Effector memory CD8-positive, alpha-beta T cell (primary cell): ENCODE measurements at regions not wholly inside any gene's neighbourhood (a gene's known extent, or its start where the extent isn't known, plus 50 kb on each side); places are given as distances from the start of the nearest gene placed in this dataset.
"Not testable (repeated sequence)": the region's sequence is repeated elsewhere in the genome, so short reads cannot be mapped to it uniquely, and the experiment has no call there.

Experiments
- ATAC-seq: fragments of 150-1000 bp; cut with Tn5 transposase; replicated peaks from 2 replicates; pipeline ENCODE4 v1.10.0; 2021; ENCODE audit warnings: mild to moderate bottlenecking, moderate library complexity
- DNase-seq, 3 experiments: peaks; one replicate each; pipeline ENCODE4 v3.0.0; 2021
- H3K27ac Mint-ChIP-seq, 2 donors: one replicate each; pipeline ENCODE4 v1.8.0; 2022; ENCODE audit warnings: mild to moderate bottlenecking in 2 of 2, mixed read lengths in 2 of 2, moderate library complexity in 2 of 2
- H3K27me3 Mint-ChIP-seq, 2 donors: one replicate each; pipeline ENCODE4 v1.8.0; 2022; ENCODE audit warnings: mixed read lengths in 2 of 2
- H3K36me3 Mint-ChIP-seq: one replicate; pipeline ENCODE4 v1.8.0; 2022; ENCODE audit warnings: mild to moderate bottlenecking, moderate library complexity, mixed read lengths; ENCODE audit not compliant: insufficient read depth
- H3K4me1 Mint-ChIP-seq, 2 donors: one replicate each; pipeline ENCODE4 v1.8.0; 2022; ENCODE audit warnings: low read depth in 2 of 2, mixed read lengths in 2 of 2
- H3K4me3 Mint-ChIP-seq, 2 donors: one replicate each; pipeline ENCODE4 v1.8.0; 2022; ENCODE audit warnings: mild to moderate bottlenecking in 2 of 2, mixed read lengths in 2 of 2, moderate library complexity in 2 of 2
- H3K9me3 Mint-ChIP-seq, 2 donors: one replicate each; pipeline ENCODE4 v1.8.0; 2022; ENCODE audit warnings: mixed read lengths in 2 of 2

DNA sequence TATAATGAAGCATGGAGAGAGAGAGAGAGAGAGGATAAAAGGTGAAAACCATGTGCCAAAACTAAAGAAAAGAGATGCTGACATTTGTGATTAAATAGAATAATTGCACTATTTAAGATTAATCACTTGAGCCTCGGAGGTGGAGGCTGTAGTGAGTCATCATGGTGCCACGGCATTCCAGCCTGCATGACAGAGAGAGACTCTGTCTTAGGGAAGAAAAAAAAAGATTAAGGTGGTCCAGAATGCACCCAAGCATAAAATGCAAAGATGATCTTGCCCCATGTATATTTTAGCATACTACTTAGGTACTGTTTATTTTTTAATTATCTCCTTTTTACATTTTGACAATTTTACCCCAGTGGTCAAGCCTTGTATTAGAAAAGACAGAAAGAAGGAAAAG is 742.5 kb downstream of the SPATA31A1 start:
- not testable (repeated sequence) for H3K4me1 Mint-ChIP-seq, H3K4me3 Mint-ChIP-seq, ATAC-seq, H3K27ac Mint-ChIP-seq, DNase-seq, H3K9me3 Mint-ChIP-seq, H3K36me3 Mint-ChIP-seq, H3K27me3 Mint-ChIP-seq

DNA sequence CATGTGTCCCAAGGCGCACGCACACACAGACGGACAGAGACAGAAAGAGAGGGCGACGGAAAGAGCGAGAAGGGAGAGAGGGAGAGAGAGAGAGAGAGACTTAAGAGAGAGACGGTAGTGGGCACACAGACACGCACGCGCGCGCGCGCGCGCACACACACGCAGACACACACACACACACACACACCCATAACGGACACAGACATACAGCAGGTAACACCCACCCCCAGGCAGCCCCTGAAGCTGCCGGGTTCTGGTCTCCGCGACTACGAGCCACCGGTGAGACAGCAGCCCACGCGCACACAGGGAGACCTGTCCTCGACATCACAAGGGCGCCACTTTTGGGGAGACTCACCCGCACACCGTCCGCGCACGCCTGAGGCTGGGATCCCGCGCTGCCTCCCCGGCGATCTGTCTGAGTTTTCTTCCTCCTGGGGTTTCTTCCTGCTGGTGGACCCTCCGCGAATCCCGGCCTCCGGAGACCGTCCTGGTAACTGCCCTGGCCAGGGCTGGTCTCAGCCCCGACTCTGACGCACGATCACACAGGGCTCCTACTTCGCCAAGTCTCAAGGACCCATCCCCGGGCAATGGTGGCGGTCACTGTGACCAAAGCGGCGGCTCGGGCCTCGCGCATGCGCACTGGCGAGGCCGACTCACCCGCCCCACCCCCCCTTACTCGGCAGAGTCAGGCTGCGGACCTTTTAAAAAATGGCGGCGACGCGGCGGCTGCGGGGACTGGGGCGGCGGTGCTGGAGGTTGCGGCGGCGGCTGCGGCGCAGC is 750.7 kb downstream of the SPATA31A1 start:
- H3K27me3 Mint-ChIP-seq, H3K4me1 Mint-ChIP-seq, H3K36me3 Mint-ChIP-seq, H3K9me3 Mint-ChIP-seq: not testable (repeated sequence)
- Mint-ChIP-seq H3K27ac (peak overlapping the region; percentile 79 to 89), H3K4me3 (peak overlapping the region; percentile 82 to 86)
- peak; percentile 82 for ATAC-seq
- DNase-seq, result peak; percentile 9 to 15 (median 10)

- not testable (repeated sequence) for H3K4me1 Mint-ChIP-seq, H3K9me3 Mint-ChIP-seq, H3K36me3 Mint-ChIP-seq, H3K27me3 Mint-ChIP-seq, ATAC-seq, DNase-seq, H3K27ac Mint-ChIP-seq, H3K4me3 Mint-ChIP-seq
These were observed 751.3 kb downstream of the SPATA31A1 start for GRCh38 chr9:40106783-40107248.

- not testable (repeated sequence) for H3K9me3 Mint-ChIP-seq, H3K4me1 Mint-ChIP-seq, ATAC-seq, H3K27ac Mint-ChIP-seq, H3K36me3 Mint-ChIP-seq, H3K27me3 Mint-ChIP-seq, H3K4me3 Mint-ChIP-seq, DNase-seq
These were observed 751.8 kb downstream of the SPATA31A1 start for GRCh38 chr9:40107251-40107650.

GRCh38 chr9:40108465-40108864 is 753.0 kb downstream of the SPATA31A1 start:
- H3K4me1 Mint-ChIP-seq, H3K27ac Mint-ChIP-seq, DNase-seq, H3K27me3 Mint-ChIP-seq, H3K4me3 Mint-ChIP-seq, H3K36me3 Mint-ChIP-seq, H3K9me3 Mint-ChIP-seq: not testable (repeated sequence)
- ATAC-seq, result peak; percentile 55

DNA sequence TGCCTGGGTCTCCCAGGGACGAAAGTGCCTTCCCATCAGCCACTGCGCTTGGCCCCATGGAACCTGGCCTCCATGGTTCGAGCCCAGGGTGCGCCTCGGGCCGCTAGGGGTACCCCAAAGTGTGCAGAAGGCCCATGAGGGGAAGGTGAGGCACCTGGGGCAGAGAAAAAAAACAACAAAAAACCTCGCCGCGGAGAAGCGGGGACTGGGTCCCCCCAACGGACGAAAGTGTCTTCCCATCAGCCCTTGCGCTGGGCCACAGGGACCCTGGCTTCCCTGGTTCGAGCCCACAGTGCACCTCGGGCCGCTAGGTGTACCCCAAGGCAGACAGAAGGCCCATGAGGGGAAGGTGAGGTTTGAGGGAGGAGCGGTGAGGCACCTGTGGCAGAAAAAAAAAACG is 755.3 kb downstream of the SPATA31A1 start:
- DNase-seq, ATAC-seq, H3K4me1 Mint-ChIP-seq, H3K4me3 Mint-ChIP-seq, H3K9me3 Mint-ChIP-seq, H3K27me3 Mint-ChIP-seq, H3K36me3 Mint-ChIP-seq: not testable (repeated sequence)
- peak overlapping the region in 1 of 2 donors; percentile 68 for H3K27ac Mint-ChIP-seq

- H3K9me3 Mint-ChIP-seq, H3K27ac Mint-ChIP-seq, DNase-seq, H3K4me1 Mint-ChIP-seq, H3K27me3 Mint-ChIP-seq, H3K36me3 Mint-ChIP-seq, ATAC-seq, H3K4me3 Mint-ChIP-seq: not testable (repeated sequence)
These were observed 756.1 kb downstream of the SPATA31A1 start for GRCh38 chr9:40111571-40111970.

DNA sequence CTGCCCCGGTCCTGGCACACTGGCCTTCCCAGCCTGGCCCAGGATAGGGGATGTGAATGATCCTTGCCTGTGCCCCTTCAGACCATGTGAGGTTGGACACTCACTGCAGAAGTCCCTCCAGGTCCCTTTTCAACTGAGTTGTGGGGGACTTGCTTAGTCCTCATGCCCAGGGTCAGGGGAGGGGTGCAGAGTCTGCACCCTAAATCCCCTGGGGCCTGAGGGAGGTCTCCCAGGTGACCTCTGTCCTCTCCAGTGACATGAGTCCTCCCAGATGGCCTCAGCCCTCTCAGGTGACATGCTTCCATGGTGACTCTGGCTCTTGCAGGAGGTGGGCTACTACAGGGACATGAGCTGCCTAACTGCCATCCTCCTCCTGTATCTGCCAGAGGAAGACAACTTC is 775.1 kb downstream of the SPATA31A1 start:
- H3K4me3 Mint-ChIP-seq, H3K4me1 Mint-ChIP-seq, DNase-seq, H3K36me3 Mint-ChIP-seq, ATAC-seq, H3K27ac Mint-ChIP-seq, H3K9me3 Mint-ChIP-seq, H3K27me3 Mint-ChIP-seq: not testable (repeated sequence)

GRCh38 chr9:40169204-40169603 is 813.7 kb downstream of the SPATA31A1 start:
- H3K9me3 Mint-ChIP-seq, ATAC-seq, H3K36me3 Mint-ChIP-seq, DNase-seq, H3K27ac Mint-ChIP-seq, H3K27me3 Mint-ChIP-seq, H3K4me3 Mint-ChIP-seq, H3K4me1 Mint-ChIP-seq: not testable (repeated sequence)

GRCh38 chr9:40173316-40173715 is 817.8 kb downstream of the SPATA31A1 start:
- H3K9me3 Mint-ChIP-seq, H3K4me1 Mint-ChIP-seq, H3K36me3 Mint-ChIP-seq, H3K27ac Mint-ChIP-seq, H3K4me3 Mint-ChIP-seq, DNase-seq, ATAC-seq, H3K27me3 Mint-ChIP-seq: not testable (repeated sequence)

GRCh38 chr9:40174035-40174434 is 818.6 kb downstream of the SPATA31A1 start:
- DNase-seq, H3K27me3 Mint-ChIP-seq, H3K4me3 Mint-ChIP-seq, H3K36me3 Mint-ChIP-seq, ATAC-seq, H3K4me1 Mint-ChIP-seq, H3K27ac Mint-ChIP-seq, H3K9me3 Mint-ChIP-seq: not testable (repeated sequence)

GRCh38 chr9:40177403-40177802 is 821.9 kb downstream of the SPATA31A1 start:
- H3K4me3 Mint-ChIP-seq, H3K27me3 Mint-ChIP-seq, DNase-seq, H3K9me3 Mint-ChIP-seq, ATAC-seq, H3K36me3 Mint-ChIP-seq, H3K4me1 Mint-ChIP-seq, H3K27ac Mint-ChIP-seq: not testable (repeated sequence)

GRCh38 chr9:40191403-40191802 is 835.9 kb downstream of the SPATA31A1 start:
- not testable (repeated sequence) for H3K9me3 Mint-ChIP-seq, H3K4me3 Mint-ChIP-seq, ATAC-seq, H3K4me1 Mint-ChIP-seq, H3K36me3 Mint-ChIP-seq, H3K27me3 Mint-ChIP-seq, H3K27ac Mint-ChIP-seq, DNase-seq

- H3K9me3 Mint-ChIP-seq, DNase-seq, H3K27ac Mint-ChIP-seq, H3K36me3 Mint-ChIP-seq, H3K4me1 Mint-ChIP-seq, H3K4me3 Mint-ChIP-seq, ATAC-seq, H3K27me3 Mint-ChIP-seq: not testable (repeated sequence)
These were observed 836.7 kb downstream of the SPATA31A1 start for GRCh38 chr9:40192162-40192561.
